ENCODE measurements at regions not wholly inside any gene's neighbourhood (a gene's known extent, or its start where the extent isn't known, plus 50 kb on each side); places are given as distances from the start of the nearest gene placed in this dataset.

- H3K27me3 ChIP-seq (ENCODE audit: insufficient read depth, low read depth, low read length) = no peaks in the 10 kb centered on the region
- no peak overlapping the region for H2AFZ ChIP-seq (ENCODE audit: low read depth, low read length)
- no peaks in the 10 kb centered on the region for H3K79me2 ChIP-seq (replicated peaks; ENCODE audit: insufficient read depth, low read length)
- no peak overlapping the region for H3K4me3 ChIP-seq (ENCODE audit: low read length)
- no peak overlapping the region for H3K9ac ChIP-seq (ENCODE audit: low read length)
- TF ChIP-seq RAD21 (conservative IDR thresholded peaks at IDR 0.05) (no peak), MXI1 (conservative IDR thresholded peaks at IDR 0.05; ENCODE audit: poor library complexity, severe bottlenecking) (no peak)
- no peaks in the 10 kb centered on the region for H3K36me3 ChIP-seq (ENCODE audit: insufficient read depth, low read length)
- H3K4me2 ChIP-seq (ENCODE audit: low read length) = no peak overlapping the region
- no peaks in the 10 kb centered on the region for H4K20me1 ChIP-seq (ENCODE audit: insufficient read depth)
- no peaks in the 10 kb centered on the region for H3F3A ChIP-seq (ENCODE audit: insufficient read depth, low read length, poor library complexity, severe bottlenecking)
- H3K27ac ChIP-seq (ENCODE audit: low read length) = no peak overlapping the region
- no peaks in the 10 kb centered on the region for H3K9me3 ChIP-seq (ENCODE audit: low read length)
- H3K9me2 ChIP-seq (ENCODE audit: insufficient read depth, low read length) = no peaks in the 10 kb centered on the region
Observed at GRCh38 chr5:133882389-133882695, 86.1 kb downstream of the C5orf15 start.

GRCh38 chr5:133881576-133882388 is 86.6 kb downstream of the C5orf15 start:
- Histone ChIP-seq H3K4me3 (ENCODE audit: low read length) (no peak overlapping the region), H3K27ac (ENCODE audit: low read length) (no peak overlapping the region), H2AFZ (ENCODE audit: low read depth, low read length) (no peak overlapping the region), H4K20me1 (ENCODE audit: insufficient read depth) (no peaks in the 10 kb centered on the region), H3K4me2 (ENCODE audit: low read length) (no peak overlapping the region), H3K9me2 (ENCODE audit: insufficient read depth, low read length) (no peaks in the 10 kb centered on the region), H3K79me2 (replicated peaks; ENCODE audit: insufficient read depth, low read length) (no peaks in the 10 kb centered on the region), H3K36me3 (ENCODE audit: insufficient read depth, low read length) (no peaks in the 10 kb centered on the region), H3K9me3 (ENCODE audit: low read length) (no peaks in the 10 kb centered on the region), H3F3A (ENCODE audit: insufficient read depth, low read length, poor library complexity, severe bottlenecking) (no peaks in the 10 kb centered on the region), H3K9ac (ENCODE audit: low read length) (no peak overlapping the region), H3K27me3 (ENCODE audit: insufficient read depth, low read depth, low read length) (no peaks in the 10 kb centered on the region)
- TF ChIP-seq POLR2AphosphoS5 (IDR thresholded peaks at IDR 0.05) = no peak

DNA sequence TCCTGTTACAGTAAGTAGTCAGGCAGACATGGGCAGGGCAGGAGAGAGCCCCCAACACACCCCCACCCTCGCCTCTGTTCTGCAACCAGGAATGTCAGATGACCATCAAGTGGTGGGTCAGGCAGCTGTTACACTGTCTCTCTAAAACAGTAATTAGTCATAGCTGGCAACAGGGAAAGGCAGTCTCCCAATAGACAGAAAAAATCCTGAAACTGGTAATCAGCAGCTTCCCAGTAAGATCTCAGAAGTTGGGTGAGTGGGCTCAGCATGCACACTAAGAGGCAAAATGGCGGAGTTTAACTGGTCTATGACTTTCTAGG is 90.2 kb downstream of the C5orf15 start:
- no peak overlapping the region for H2AFZ ChIP-seq (ENCODE audit: low read depth, low read length)
- H3K79me2 ChIP-seq (replicated peaks; ENCODE audit: insufficient read depth, low read length) = no peaks in the 10 kb centered on the region
- no peaks in the 10 kb centered on the region for H3K36me3 ChIP-seq (ENCODE audit: insufficient read depth, low read length)
- no peak overlapping the region for H3K4me2 ChIP-seq (ENCODE audit: low read length)
- no peak overlapping the region for H3K27ac ChIP-seq (ENCODE audit: low read length)
- H3K9me2 ChIP-seq (ENCODE audit: insufficient read depth, low read length) = no peaks in the 10 kb centered on the region
- TF ChIP-seq SMC3 (conservative IDR thresholded peaks at IDR 0.05; ENCODE audit: poor library complexity) = no peak
- TF ChIP-seq TAF1 (IDR thresholded peaks at IDR 0.05; ENCODE audit: low read depth) = no peak
- no peak for TF ChIP-seq MXI1 (conservative IDR thresholded peaks at IDR 0.05; ENCODE audit: poor library complexity, severe bottlenecking)
- no peak for TF ChIP-seq CTCF (IDR thresholded peaks at IDR 0.05; ENCODE audit: poor library complexity, severe bottlenecking)
- TF ChIP-seq RAD21 (conservative IDR thresholded peaks at IDR 0.05) = no peak
- no peak for TF ChIP-seq EZH2 (IDR thresholded peaks at IDR 0.05; ENCODE audit: borderline replicate concordance, insufficient read depth, low read length, poor library complexity, severe bottlenecking)
- no peaks in the 10 kb centered on the region for H3K27me3 ChIP-seq (ENCODE audit: insufficient read depth, low read depth, low read length)
- no peak overlapping the region for H3K4me3 ChIP-seq (ENCODE audit: low read length)
- H4K20me1 ChIP-seq (ENCODE audit: insufficient read depth) = no peaks in the 10 kb centered on the region
- no peak overlapping the region for H3K9ac ChIP-seq (ENCODE audit: low read length)
- no peaks in the 10 kb centered on the region for H3K9me3 ChIP-seq (ENCODE audit: low read length)
- H3F3A ChIP-seq (ENCODE audit: insufficient read depth, low read length, poor library complexity, severe bottlenecking) = no peaks in the 10 kb centered on the region

Data from neural cell (in vitro differentiated cells).